DMS153 (cell line): ENCODE measurements at regions not wholly inside any gene's neighbourhood (a gene's known extent, or its start where the extent isn't known, plus 50 kb on each side); places are given as distances from the start of the nearest gene placed in this dataset.
"Not testable (repeated sequence)": the region's sequence is repeated elsewhere in the genome, so short reads cannot be mapped to it uniquely, and the experiment has no call there.

Experiments
- DNase-seq: peaks from one replicate; lab custom pipeline; 2025; lab: John Stamatoyannopoulos, UW

GRCh38 chr4:112708772-112709171 lies 71.8 kb downstream of the LARP7 start:
- DNase-seq: no peak

DNA sequence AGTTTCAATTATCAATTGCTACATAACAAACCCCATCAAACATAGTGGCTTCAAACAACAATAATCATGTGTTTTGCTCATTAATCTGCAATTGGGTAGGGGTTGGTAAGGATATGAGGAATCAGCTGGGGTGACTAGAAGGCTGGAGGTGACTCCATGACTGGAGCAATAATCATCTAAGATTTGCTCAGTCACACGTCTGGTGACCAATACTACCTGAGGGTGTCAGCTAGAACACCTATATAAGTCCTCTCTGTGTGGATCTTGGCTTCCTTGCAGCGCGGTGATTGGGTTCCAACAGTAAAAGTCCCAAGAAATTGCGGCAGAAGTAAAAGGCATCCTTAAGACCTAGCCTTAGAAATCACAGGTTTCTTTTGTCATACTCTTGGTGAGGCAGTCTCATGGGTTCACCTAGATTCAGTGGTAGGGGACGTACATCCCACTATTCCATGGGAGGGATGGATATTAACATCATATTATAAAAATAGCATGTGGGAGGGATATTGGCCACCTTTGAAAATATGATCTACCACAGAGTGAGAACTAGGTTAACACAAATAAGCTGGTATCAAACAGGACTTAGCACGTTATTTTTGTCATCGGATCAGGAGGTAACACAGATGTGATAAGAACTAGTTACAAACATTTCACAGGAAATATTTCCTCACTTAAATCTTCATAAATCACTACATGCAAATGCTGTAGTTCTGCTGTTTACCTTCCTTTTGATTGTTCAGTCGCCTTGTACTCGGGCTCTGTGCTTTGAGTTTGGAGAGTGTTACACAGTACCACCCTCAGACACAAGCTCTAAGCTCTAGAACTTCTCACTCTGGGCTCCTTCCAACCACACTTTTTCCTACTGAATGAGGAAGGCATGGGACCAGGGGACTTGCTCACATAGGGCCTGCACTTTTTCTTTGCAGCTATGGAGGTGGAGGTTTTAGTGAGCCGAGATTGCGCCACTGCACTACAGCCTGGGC lies 78.3 kb downstream of the LARP7 start:
- no peak for DNase-seq

DNA sequence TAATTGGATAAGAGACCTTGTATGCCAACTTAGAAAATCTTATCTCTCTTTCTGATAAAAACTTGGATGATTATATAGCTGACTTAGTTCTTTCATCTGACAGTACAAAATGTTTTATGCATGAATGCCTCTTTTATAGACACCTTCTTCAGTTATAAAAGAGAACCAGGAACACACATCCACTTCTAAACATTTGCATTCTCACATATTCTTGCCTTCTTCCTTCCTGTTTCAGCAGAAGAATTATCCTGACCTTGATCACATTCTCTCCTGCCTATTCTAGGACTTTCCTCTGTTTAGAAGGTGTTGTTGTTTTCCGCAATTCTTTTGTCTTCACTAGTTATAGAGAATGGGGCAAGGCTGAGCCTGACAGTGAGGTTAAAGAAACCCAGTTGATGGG lies 80.9 kb downstream of the LARP7 start:
- no peak for DNase-seq

- DNase-seq: no peak
Measured at GRCh38 chr4:112721627-112722026, 84.7 kb downstream of the LARP7 start.

DNA sequence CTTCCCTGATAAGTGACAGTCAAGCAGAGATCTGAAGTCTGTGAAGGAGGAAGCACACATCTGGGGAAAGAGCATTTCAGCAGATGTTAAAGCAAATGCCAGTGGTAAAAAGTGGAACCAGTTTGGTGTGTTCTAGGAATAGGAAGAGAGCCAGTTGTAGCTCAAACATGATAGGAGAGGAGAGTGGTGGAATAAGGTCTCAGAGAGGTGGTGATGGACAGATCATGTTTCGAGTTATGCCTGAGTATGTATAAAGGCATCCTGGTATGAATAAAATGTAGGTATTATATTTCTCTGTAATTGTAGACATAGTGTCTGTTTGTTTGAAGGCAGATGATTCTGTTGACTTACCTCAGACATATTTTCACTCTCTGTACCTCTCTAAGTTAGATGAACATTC lies 89.1 kb downstream of the LARP7 start:
- DNase-seq: no peak

DNA sequence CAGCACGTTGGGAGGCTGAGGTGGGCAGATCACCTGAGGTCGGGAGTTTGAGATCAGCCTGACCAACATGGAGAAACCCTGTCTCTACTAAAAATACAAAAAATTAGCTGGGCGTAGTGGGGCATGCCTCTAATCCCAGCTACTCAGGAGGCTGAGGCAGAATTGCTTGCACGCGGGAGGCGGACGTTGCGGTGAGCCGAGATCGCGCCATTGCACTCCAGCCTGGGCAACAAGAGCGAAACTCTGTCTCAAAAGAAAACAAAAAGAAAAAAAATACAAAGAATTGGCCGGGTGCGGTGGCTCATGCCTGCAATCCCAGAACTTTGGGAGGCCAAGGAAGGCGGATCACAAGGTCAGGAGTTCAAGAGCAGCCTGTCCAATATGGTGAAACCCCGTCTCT lies 90.8 kb downstream of the LARP7 start:
- DNase-seq: not testable (repeated sequence)

- no peak for DNase-seq
Measured at GRCh38 chr4:112731715-112732114, 94.8 kb downstream of the LARP7 start.

- no peak for DNase-seq
Measured at GRCh38 chr4:112732142-112732541, 95.2 kb downstream of the LARP7 start.

DNA sequence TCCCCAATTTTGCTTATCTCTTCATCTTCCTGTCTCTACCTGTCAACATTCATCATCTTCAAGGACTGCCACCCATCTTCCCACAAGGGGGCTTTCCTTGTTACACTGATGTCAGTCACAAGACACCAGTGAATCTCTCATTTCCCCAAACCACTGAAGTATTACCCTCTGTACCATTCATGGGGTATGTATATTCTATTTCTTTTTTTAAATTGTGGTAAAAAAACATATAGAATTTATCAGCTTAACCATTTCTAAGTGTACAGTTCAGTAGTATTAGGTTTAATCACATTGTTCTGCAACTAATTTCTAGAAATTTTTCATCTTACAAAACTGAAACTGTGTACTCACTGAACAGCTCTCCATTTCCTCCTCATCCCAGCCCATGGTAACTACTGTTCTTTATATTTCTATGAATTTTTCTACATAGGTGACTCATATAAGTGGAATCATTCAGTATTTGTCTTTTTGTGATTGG lies 98.6 kb downstream of the LARP7 start:
- no peak for DNase-seq

- DNase-seq: no peak
Measured at GRCh38 chr4:112736718-112737135, 99.8 kb downstream of the LARP7 start.

DNA sequence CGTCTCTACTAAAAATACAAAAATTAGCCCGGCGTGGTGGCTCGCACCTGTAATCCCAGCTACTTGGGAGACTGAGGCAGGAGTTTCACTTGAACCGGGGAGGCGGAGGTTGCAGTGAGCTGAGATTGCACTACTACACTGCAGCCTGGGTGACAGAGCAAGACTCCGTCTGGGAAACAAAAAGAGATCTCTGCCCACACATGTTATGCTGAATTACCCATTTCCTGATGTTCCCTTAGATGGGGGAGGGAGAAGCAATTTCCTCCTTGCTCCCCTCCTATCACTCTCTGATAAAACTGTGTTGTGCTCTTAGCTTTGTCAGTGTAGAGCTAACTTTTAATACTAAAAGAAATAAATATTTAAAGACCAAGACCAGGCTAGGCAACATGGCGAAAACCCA lies 102.5 kb downstream of the LARP7 start:
- no peak for DNase-seq

GRCh38 chr4:112747036-112747435 lies 110.1 kb downstream of the LARP7 start:
- DNase-seq: no peak

GRCh38 chr4:112748352-112748878 lies 111.5 kb downstream of the LARP7 start:
- DNase-seq: no peak

DNA sequence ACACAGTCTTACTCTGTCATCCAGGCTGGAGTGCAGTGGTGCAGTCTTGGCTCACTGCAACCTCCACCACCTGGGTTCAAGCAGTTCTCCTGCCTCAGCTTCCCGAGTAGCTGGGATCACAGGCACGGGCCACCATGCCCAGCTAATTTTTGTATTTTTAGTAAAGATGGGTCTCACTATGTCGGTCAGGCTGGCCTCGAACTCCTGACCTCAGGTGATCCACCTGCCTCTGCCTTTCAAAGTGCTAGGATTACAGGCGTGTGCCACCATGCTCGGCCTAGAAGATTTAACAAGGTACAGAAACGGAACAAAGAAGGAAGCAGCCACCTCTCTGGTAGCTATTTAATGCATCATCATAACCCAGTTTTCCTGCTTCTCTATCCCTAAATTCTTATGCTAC lies 113.8 kb downstream of the LARP7 start:
- DNase-seq: not testable (repeated sequence)

DNA sequence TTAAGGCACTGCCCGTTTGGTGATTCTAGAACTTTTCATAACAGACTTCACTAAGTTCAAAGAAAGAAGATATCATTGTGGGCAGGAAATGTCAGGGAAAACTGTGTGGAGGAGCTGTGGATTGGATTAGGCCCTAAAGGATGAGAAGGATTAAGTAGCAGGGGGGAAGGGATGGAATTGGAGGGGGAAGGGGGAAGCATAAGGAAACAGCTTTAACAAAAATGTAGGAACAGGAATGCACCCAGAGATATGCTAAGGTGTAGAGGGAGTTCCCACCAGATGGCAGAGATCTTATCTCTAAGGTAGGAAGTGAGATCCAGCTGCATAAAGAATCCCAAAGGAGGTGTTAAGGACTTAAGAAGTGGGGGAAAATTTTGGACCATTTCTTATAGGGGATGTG lies 114.5 kb downstream of the LARP7 start:
- DNase-seq: no peak

DNA sequence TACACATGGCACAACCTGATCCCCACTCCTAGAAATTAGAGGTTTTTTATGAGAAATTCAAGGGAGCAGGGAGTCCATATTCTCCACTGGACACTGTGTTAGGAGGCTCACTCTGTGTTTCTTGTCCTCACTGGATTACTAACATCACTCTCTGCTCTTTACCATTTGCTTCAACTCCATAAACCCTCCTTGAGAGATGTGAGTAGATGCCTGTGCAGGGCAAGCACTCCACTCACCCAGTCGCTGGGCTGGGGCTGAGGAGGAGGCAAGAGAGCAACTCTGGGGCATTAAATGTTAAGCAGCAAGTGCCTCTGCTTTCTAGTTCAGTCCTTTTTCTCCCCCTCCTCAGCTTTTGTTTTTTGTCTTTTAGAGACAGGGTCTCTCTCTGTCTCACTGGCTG lies 115.1 kb downstream of the LARP7 start:
- no peak for DNase-seq

- DNase-seq: no peak
Measured at GRCh38 chr4:112752510-112752909, 115.6 kb downstream of the LARP7 start.

- no peak for DNase-seq
Measured at GRCh38 chr4:112753333-112753732, 116.4 kb downstream of the LARP7 start.

DNA sequence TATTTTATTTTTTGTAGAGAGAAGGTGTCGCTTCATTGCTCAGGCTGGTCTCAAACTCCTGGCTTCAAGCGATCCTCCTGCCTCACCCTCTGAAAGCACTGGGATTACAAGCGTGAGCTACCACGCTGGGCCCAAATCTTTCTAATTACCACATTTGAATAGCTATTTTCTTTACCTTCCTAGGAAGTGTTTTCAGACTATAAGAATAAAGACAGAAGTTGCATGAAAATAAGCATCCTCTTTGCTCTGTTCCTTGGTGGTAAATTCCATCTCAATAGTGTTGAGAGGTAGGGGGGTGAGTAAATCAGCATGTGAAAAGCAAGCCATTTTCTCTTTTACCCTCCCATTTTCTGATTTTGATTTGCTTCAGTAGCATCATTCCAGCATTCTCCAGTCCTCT lies 122.4 kb downstream of the LARP7 start:
- DNase-seq: no peak

DNA sequence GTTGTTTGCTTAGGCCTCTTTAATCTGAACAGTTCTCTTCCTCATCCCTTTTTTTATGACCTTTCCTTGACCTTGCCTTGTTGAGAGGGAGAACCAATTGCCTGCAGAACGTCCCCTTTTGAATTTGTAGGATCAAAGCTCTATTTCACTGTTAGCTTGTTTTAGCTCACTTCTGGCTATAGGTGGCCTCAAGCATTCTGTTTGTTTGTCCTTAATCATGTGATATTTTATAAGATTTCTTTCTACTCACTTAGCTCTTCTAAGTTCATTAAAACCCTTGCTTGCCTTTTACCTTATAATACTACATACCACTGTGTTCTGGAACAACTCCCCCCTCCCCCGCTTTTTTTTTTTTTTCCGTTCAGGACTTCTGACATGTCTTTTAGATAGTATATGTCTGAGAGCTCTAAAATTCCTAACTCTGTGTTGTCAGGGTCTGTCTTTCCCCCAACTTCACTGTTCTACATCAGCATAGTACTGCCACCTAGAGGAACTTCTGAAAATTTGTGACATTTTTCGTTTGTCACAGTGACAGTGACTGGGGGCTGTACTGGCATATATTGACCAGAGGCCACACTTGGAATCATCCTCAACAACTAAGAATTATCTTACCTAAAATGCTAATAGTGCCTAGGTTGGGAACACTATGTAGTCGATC lies 128.5 kb downstream of the LARP7 start:
- no peak for DNase-seq

- DNase-seq: no peak
Measured at GRCh38 chr4:112766422-112766821, 129.5 kb downstream of the LARP7 start.

DNA sequence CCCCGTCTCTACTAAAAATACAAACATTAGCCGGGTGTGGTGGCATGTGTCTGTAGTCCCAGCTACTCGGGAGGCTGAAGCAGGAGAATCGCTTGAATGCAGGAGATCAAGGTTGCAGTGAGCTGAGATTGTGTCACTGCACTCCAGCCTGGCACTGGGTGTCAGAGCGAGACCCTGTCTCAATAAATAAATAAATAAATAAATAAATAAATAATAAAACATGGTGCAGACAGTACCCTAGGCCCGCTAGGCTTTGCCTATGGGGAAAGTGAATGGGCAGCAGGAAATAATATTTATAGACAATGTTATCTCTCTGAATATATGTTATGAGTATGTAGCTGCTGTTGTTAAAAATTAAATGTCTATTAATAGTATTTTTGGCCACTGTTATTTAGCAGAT lies 130.4 kb downstream of the LARP7 start:
- DNase-seq: no peak

GRCh38 chr4:112770114-112770513 lies 133.2 kb downstream of the LARP7 start:
- no peak for DNase-seq
